ENCODE measurements at regions not wholly inside any gene's neighbourhood (a gene's known extent, or its start where the extent isn't known, plus 50 kb on each side); places are given as distances from the start of the nearest gene placed in this dataset.

DNA sequence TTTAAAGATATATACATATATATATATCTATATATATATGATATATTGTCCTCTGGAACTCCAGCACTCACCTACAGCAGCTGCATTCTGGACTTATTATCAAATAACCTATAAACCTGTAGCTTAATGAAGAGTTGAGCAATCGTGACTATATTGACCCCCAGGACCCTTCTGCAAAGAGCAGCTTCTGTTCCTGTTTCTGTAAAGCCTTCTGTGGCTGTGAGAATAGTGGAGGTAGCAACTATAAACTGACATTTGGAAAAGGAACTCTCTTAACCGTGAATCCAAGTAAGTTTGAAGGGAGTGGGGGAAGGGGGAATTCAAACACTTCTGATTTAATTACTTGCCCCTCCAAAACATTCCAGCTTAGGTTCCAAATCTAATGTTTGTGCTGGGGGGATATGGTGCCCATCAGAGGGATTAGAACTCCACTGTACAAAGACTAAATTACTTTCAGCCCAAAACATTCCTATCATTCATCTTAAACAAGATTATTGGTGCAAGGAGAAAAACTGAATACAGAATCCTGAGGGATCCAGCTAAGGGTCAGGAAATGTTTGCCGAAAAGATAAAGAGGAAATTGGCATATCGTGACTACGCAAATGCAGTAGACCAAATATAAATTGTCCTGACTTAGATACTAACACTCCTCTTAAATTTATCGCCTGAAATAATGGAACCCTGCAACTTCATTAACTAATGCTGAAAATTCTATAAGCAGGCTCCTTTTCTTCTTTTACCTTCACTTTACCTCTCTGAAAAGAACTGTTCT lies 106.1 kb downstream of the DAD1 start:
- Histone ChIP-seq H3K27ac (ENCODE audit: low read depth in 1 of 2, low read length in 2 of 2) (no peak overlapping the region), H3K4me3 (ENCODE audit: low read depth in 1 of 3, low read length in 3 of 3) (no peak overlapping the region), H3K9ac (ENCODE audit: low read depth in 1 of 2, low read length in 2 of 2) (no peak overlapping the region), H3K4me1 (ENCODE audit: control insufficient read depth in 4 of 4, insufficient read depth in 4 of 4, low read length in 3 of 4) (no peaks in the 10 kb centered on the region), H3K27me3 (ENCODE audit: control insufficient read depth in 4 of 4, insufficient read depth in 4 of 4, low read length in 3 of 4) (peaks cover 0 to 3% (median 0%) of the 10 kb centered on the region in 4 donors), H3K9me3 (ENCODE audit: control insufficient read depth in 4 of 4, low read length in 3 of 4) (no peaks in the 10 kb centered on the region), H3K36me3 (ENCODE audit: control insufficient read depth in 4 of 4, insufficient read depth in 3 of 4, low read depth in 1 of 4, low read length in 3 of 4) (no peaks in the 10 kb centered on the region)
- 58% methylated on average over 6 of the region's 6 CpGs for WGBS
- no peak for DNase-seq (ENCODE audit: low spot score)
- TF ChIP-seq, protein P1, sequence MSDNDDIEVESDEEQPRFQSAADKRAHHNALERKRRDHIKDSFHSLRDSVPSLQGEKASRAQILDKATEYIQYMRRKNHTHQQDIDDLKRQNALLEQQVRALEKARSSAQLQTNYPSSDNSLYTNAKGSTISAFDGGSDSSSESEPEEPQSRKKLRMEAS (IDR thresholded peaks at IDR 0.05): no peak
- TF ChIP-seq, protein P2, sequence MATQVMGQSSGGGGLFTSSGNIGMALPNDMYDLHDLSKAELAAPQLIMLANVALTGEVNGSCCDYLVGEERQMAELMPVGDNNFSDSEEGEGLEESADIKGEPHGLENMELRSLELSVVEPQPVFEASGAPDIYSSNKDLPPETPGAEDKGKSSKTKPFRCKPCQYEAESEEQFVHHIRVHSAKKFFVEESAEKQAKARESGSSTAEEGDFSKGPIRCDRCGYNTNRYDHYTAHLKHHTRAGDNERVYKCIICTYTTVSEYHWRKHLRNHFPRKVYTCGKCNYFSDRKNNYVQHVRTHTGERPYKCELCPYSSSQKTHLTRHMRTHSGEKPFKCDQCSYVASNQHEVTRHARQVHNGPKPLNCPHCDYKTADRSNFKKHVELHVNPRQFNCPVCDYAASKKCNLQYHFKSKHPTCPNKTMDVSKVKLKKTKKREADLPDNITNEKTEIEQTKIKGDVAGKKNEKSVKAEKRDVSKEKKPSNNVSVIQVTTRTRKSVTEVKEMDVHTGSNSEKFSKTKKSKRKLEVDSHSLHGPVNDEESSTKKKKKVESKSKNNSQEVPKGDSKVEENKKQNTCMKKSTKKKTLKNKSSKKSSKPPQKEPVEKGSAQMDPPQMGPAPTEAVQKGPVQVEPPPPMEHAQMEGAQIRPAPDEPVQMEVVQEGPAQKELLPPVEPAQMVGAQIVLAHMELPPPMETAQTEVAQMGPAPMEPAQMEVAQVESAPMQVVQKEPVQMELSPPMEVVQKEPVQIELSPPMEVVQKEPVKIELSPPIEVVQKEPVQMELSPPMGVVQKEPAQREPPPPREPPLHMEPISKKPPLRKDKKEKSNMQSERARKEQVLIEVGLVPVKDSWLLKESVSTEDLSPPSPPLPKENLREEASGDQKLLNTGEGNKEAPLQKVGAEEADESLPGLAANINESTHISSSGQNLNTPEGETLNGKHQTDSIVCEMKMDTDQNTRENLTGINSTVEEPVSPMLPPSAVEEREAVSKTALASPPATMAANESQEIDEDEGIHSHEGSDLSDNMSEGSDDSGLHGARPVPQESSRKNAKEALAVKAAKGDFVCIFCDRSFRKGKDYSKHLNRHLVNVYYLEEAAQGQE (IDR thresholded peaks at IDR 0.05): no peak
- no peak for TF ChIP-seq JUND (IDR thresholded peaks at IDR 0.05)
- TF ChIP-seq RAD21 (IDR thresholded peaks at IDR 0.05): no peak
- TF ChIP-seq, protein P3, sequence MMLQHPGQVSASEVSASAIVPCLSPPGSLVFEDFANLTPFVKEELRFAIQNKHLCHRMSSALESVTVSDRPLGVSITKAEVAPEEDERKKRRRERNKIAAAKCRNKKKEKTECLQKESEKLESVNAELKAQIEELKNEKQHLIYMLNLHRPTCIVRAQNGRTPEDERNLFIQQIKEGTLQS (IDR thresholded peaks at IDR 0.05): no peak
- TF ChIP-seq HNF4G (IDR thresholded peaks at IDR 0.05): no peak
- TF ChIP-seq TAF1 (conservative IDR thresholded peaks at IDR 0.05): no peak
- TF ChIP-seq YY1 (IDR thresholded peaks at IDR 0.05): no peak
- no peak for TF ChIP-seq FOXA2 (IDR thresholded peaks at IDR 0.05)

DNA sequence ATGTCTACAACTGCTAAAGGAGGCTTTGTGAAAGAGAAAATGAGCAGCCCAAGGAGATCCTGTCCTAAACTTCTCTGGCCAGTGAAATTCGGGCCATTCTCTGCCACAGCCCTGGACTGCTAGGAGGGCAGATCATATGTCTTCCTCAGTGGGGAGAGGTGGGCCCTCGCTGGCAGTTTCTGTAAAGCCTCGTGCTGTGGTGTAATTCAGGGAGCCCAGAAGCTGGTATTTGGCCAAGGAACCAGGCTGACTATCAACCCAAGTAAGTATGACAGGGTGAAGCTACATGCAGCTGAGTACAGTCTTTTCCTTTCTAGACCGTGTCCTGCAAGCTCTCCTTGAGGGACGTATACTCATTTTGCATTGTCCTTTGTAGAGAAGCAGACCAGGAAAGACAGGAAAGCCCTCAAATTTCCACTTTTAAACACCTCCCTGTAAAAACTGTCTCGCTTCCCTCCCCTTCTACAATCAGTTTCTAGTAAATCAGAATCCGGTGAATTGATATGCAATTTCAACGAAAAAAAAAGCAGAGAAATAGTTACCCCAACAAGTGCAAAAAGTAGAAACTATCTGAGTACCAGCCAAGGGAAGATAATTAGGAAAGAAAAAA lies 106.8 kb downstream of the DAD1 start:
- no peak overlapping the region for H3K4me3 ChIP-seq (ENCODE audit: low read depth in 1 of 3, low read length in 3 of 3)
- H3K4me1 ChIP-seq (ENCODE audit: control insufficient read depth in 4 of 4, insufficient read depth in 4 of 4, low read length in 3 of 4): no peaks in the 10 kb centered on the region
- H3K9me3 ChIP-seq (ENCODE audit: control insufficient read depth in 4 of 4, low read length in 3 of 4): no peaks in the 10 kb centered on the region
- no peak overlapping the region for H3K9ac ChIP-seq (ENCODE audit: low read depth in 1 of 2, low read length in 2 of 2)
- H3K27me3 ChIP-seq (ENCODE audit: control insufficient read depth in 4 of 4, insufficient read depth in 4 of 4, low read length in 3 of 4): peaks cover 0 to 6% (median 0%) of the 10 kb centered on the region in 4 donors
- WGBS: 69% methylated on average over 8 of the region's 8 CpGs
- H3K36me3 ChIP-seq (ENCODE audit: control insufficient read depth in 4 of 4, insufficient read depth in 3 of 4, low read depth in 1 of 4, low read length in 3 of 4): no peaks in the 10 kb centered on the region
- DNase-seq (ENCODE audit: low spot score): no peak
- H3K27ac ChIP-seq (ENCODE audit: low read depth in 1 of 2, low read length in 2 of 2): no peak overlapping the region
- TF ChIP-seq GABPA (IDR thresholded peaks at IDR 0.05 in 1 of 2, conservative IDR thresholded peaks at IDR 0.05 in 1 of 2): no peak
- TF ChIP-seq TAF1 (conservative IDR thresholded peaks at IDR 0.05): no peak
- TF ChIP-seq, protein P4, sequence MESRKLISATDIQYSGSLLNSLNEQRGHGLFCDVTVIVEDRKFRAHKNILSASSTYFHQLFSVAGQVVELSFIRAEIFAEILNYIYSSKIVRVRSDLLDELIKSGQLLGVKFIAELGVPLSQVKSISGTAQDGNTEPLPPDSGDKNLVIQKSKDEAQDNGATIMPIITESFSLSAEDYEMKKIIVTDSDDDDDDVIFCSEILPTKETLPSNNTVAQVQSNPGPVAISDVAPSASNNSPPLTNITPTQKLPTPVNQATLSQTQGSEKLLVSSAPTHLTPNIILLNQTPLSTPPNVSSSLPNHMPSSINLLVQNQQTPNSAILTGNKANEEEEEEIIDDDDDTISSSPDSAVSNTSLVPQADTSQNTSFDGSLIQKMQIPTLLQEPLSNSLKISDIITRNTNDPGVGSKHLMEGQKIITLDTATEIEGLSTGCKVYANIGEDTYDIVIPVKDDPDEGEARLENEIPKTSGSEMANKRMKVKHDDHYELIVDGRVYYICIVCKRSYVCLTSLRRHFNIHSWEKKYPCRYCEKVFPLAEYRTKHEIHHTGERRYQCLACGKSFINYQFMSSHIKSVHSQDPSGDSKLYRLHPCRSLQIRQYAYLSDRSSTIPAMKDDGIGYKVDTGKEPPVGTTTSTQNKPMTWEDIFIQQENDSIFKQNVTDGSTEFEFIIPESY (IDR thresholded peaks at IDR 0.05): no peak
- TF ChIP-seq, protein P3 (IDR thresholded peaks at IDR 0.05): no peak
- TF ChIP-seq FOXA2 (IDR thresholded peaks at IDR 0.05): no peak
- TF ChIP-seq EGR1 (IDR thresholded peaks at IDR 0.05; ENCODE audit: low read depth in 2 of 2): no peak
- TF ChIP-seq RAD21 (IDR thresholded peaks at IDR 0.05): no peak
- no peak for TF ChIP-seq HNF4G (IDR thresholded peaks at IDR 0.05)
- TF ChIP-seq, protein P5, sequence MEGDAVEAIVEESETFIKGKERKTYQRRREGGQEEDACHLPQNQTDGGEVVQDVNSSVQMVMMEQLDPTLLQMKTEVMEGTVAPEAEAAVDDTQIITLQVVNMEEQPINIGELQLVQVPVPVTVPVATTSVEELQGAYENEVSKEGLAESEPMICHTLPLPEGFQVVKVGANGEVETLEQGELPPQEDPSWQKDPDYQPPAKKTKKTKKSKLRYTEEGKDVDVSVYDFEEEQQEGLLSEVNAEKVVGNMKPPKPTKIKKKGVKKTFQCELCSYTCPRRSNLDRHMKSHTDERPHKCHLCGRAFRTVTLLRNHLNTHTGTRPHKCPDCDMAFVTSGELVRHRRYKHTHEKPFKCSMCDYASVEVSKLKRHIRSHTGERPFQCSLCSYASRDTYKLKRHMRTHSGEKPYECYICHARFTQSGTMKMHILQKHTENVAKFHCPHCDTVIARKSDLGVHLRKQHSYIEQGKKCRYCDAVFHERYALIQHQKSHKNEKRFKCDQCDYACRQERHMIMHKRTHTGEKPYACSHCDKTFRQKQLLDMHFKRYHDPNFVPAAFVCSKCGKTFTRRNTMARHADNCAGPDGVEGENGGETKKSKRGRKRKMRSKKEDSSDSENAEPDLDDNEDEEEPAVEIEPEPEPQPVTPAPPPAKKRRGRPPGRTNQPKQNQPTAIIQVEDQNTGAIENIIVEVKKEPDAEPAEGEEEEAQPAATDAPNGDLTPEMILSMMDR (IDR thresholded peaks at IDR 0.05; ENCODE audit: low read depth, low read length, missing input control): no peak
- no peak for TF ChIP-seq SP1 (IDR thresholded peaks at IDR 0.05)
- no peak for TF ChIP-seq NR2F2 (IDR thresholded peaks at IDR 0.05)
- TF ChIP-seq, protein P2 (IDR thresholded peaks at IDR 0.05): no peak

All from liver (tissue), 8 donors.